Mesendoderm (in vitro differentiated cells): ENCODE measurements at regions not wholly inside any gene's neighbourhood (a gene's known extent, or its start where the extent isn't known, plus 50 kb on each side); places are given as distances from the start of the nearest gene placed in this dataset.
"Not testable (repeated sequence)": the region's sequence is repeated elsewhere in the genome, so short reads cannot be mapped to it uniquely, and the experiment has no call there.

Experiments used
- DNase-seq: peaks from one replicate; pipeline ENCODE4 v3.0.0; 2013
- H2AK5ac ChIP-seq: 2 replicates; pipeline ENCODE4 v1.6.1; 2013; ENCODE audit warnings: low read length, inconsistent platforms
- H2BK120ac ChIP-seq: 2 replicates; pipeline ENCODE4 v1.6.1; 2013; ENCODE audit warnings: low read depth, mild to moderate bottlenecking, low read length, moderate library complexity, mixed read lengths
- H2BK15ac ChIP-seq: replicated peaks from 2 replicates; pipeline ENCODE4 v1.6.1; 2013; ENCODE audit warnings: low read depth, mild to moderate bottlenecking, moderate library complexity
- H2BK5ac ChIP-seq: 2 replicates; pipeline ENCODE4 v1.6.1; 2013; ENCODE audit warnings: low read length, inconsistent platforms
- H3K18ac ChIP-seq: 2 replicates; pipeline ENCODE4 v1.6.1; 2013; ENCODE audit warnings: mild to moderate bottlenecking, low read length, mixed read lengths
- H3K23ac ChIP-seq: one replicate; pipeline ENCODE4 v1.6.1; 2013; ENCODE audit warnings: low read length
- H3K27ac ChIP-seq: 2 replicates; pipeline ENCODE4 v1.5.1; 2013; ENCODE audit warnings: low read depth, mild to moderate bottlenecking, inconsistent platforms, low read length, moderate library complexity
- H3K27me3 ChIP-seq: 2 replicates; pipeline ENCODE4 v1.6.1; 2013; ENCODE audit warnings: low read length, control low read depth, mild to moderate bottlenecking, inconsistent platforms; ENCODE audit not compliant: insufficient read depth, poor library complexity
- H3K36me3 ChIP-seq: 2 replicates; pipeline ENCODE4 v1.6.1; 2013; ENCODE audit warnings: low read length, inconsistent platforms; ENCODE audit not compliant: control insufficient read depth, insufficient read depth
- H3K4ac ChIP-seq: one replicate; pipeline ENCODE4 v1.6.1; 2013; ENCODE audit warnings: low read depth, mild to moderate bottlenecking, low read length, moderate library complexity
- H3K4me1 ChIP-seq: 2 replicates; pipeline ENCODE4 v1.6.1; 2013; ENCODE audit warnings: low read depth, low read length, inconsistent platforms; ENCODE audit not compliant: control insufficient read depth
- H3K4me2 ChIP-seq: 2 replicates; pipeline ENCODE4 v1.6.1; 2013; ENCODE audit warnings: low read length
- H3K4me3 ChIP-seq: 2 replicates; pipeline ENCODE4 v1.5.1; 2013; ENCODE audit warnings: mild to moderate bottlenecking, low read length
- H3K56ac ChIP-seq: one replicate; pipeline ENCODE4 v1.6.1; 2013; ENCODE audit warnings: low read length
- H3K79me1 ChIP-seq: 2 replicates; pipeline ENCODE4 v1.6.1; 2013; ENCODE audit warnings: low read length, inconsistent platforms
- H3K79me2 ChIP-seq: 2 replicates; pipeline ENCODE4 v1.6.1; 2013; ENCODE audit warnings: mild to moderate bottlenecking, low read length; ENCODE audit not compliant: control insufficient read depth, insufficient read depth
- H3K9ac ChIP-seq: 2 replicates; pipeline ENCODE4 v1.6.1; 2013; ENCODE audit warnings: low read length, inconsistent platforms
- H4K5ac ChIP-seq: one replicate; pipeline ENCODE4 v1.6.1; 2013; ENCODE audit warnings: low read length
- H4K8ac ChIP-seq: one replicate; pipeline ENCODE4 v1.6.1; 2013; ENCODE audit warnings: low read depth, mild to moderate bottlenecking, control low read depth, low read length, moderate library complexity
- WGBS: extraction: QIAGEN DNeasy Blood & Tissue Kit; methylation state at CpG from one replicate; pipeline ENCODE4 v1.1.7; 2013; ENCODE audit warnings: low lambda C conversion rate, missing lambda C conversion rate; ENCODE audit not compliant: insufficient coverage; ENCODE audit errors: extremely low coverage; 5-methylcytosine and 5-hydroxymethylcytosine counted together

DNA sequence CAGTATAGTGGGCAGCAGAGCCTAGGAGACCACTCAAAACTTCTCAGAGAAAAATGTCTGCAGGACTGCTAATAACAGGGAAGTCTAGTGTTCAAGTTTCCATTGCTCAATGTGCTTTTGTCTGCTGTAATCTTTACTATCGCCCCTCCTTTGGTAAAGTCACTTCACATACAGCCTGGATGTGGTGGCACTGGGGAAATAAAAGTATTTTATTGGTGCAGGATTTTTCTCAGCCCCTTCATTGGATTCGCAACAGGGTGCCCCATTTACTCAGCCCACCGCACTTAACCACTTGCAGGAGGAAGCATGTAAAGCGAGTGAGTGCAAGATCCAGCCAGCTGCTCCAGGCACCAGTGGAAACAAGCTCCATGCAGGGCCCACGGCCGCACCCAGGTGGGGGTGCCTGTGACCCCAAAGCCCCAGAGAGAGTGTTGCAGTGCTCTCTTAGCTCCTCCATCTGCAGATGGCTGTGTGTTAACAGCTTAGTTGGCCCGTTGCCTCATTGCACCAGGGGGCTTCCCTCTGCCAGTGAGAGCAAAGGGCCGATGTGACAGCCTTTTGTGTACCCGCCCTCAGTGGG lies 163.5 kb upstream of the TMEM72 start:
- Histone ChIP-seq H3K4me1 (no peaks in the 10 kb centered on the region), H2AK5ac (no peak overlapping the region), H3K27ac (no peak overlapping the region), H3K4ac (no peak overlapping the region), H3K56ac (no peak overlapping the region), H3K27me3 (no peaks in the 10 kb centered on the region), H2BK120ac (no peak overlapping the region), H4K8ac (no peak overlapping the region), H3K79me2 (no peaks in the 10 kb centered on the region), H3K23ac (no peak overlapping the region), H2BK5ac (no peak overlapping the region), H4K5ac (no peak overlapping the region), H3K4me2 (no peak overlapping the region), H3K36me3 (no peaks in the 10 kb centered on the region), H3K18ac (no peak overlapping the region), H3K4me3 (no peak overlapping the region), H3K79me1 (no peaks in the 10 kb centered on the region), H2BK15ac (no peak overlapping the region), H3K9ac (no peak overlapping the region)
- no peak for DNase-seq
- WGBS: no CpG with 5 or more reads among the region's 9 CpGs

- Histone ChIP-seq H3K9ac (no peak overlapping the region), H2BK120ac (no peak overlapping the region), H3K4me2 (no peak overlapping the region), H3K4ac (no peak overlapping the region), H3K18ac (no peak overlapping the region), H4K5ac (no peak overlapping the region), H2AK5ac (no peak overlapping the region), H2BK15ac (no peak overlapping the region), H3K4me1 (no peaks in the 10 kb centered on the region), H3K27ac (no peak overlapping the region), H3K27me3 (no peaks in the 10 kb centered on the region), H4K8ac (no peak overlapping the region), H3K79me2 (no peaks in the 10 kb centered on the region), H3K79me1 (no peaks in the 10 kb centered on the region), H3K56ac (no peak overlapping the region), H3K23ac (no peak overlapping the region), H2BK5ac (no peak overlapping the region), H3K4me3 (no peak overlapping the region), H3K36me3 (no peaks in the 10 kb centered on the region)
- no peak for DNase-seq
- WGBS: no CpG with 5 or more reads among the region's 8 CpGs
Measured at GRCh38 chr10:44749151-44749550, 162.0 kb upstream of the TMEM72 start.

DNA sequence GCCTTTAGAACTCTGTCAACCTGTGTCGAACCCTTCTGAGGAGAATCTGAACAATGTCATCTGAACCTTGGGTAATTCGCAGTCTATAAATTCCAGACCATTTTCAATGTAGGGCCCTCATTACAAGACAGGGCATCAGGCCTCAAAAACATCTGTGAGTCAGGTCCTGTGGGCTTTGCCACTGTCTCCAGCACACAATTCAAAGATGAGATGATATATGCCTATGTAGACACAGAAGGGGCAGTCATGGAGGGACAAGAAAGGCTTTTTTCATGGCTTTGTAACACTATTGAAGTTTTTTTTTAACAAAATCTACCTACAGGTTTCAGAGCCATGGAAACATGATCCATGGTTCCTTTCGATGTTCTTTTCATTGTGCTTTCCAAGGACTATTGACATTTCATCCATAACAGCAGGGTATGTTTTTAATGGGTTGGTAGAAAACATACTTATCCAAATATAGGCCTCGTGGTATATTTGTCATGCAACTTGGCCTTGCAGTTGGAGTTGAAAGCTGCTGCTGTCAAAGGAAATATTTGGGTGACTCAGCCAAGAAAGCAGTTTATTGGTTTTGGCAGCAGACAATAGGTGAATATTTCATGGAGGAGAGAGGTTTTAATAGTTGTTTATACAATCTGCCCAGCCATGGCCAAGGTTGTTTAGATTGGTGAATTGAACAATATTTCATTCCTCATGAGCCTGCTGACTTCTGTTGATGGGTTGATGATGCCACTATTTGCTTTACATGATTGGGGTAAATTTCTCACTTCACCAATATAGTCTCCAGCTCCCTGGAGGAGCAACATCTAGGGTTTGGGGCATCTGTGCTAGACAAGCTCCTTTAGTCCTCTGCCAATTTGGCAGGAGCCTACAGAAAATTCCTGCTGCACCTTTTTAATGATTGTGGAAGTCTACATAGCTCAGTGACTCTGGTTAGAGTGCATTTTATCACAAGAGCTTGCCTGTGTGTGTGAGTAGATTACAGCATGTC lies 158.4 kb upstream of the TMEM72 start:
- H2BK5ac ChIP-seq: no peak overlapping the region
- H3K23ac ChIP-seq: no peak overlapping the region
- no peak overlapping the region for H2BK120ac ChIP-seq
- no peaks in the 10 kb centered on the region for H3K79me2 ChIP-seq
- H3K18ac ChIP-seq: no peak overlapping the region
- no peak overlapping the region for H2AK5ac ChIP-seq
- no peak overlapping the region for H3K4ac ChIP-seq
- no peaks in the 10 kb centered on the region for H3K4me1 ChIP-seq
- H2BK15ac ChIP-seq: no peak overlapping the region
- no peaks in the 10 kb centered on the region for H3K27me3 ChIP-seq
- H3K9ac ChIP-seq: no peak overlapping the region
- no peak overlapping the region for H4K8ac ChIP-seq
- no peak for DNase-seq
- no peak overlapping the region for H4K5ac ChIP-seq
- no peaks in the 10 kb centered on the region for H3K79me1 ChIP-seq
- no peak overlapping the region for H3K4me2 ChIP-seq
- no peak overlapping the region for H3K4me3 ChIP-seq
- no peak overlapping the region for H3K27ac ChIP-seq
- no peak overlapping the region for H3K56ac ChIP-seq
- WGBS: no CpG with 5 or more reads among the region's 4 CpGs
- no peaks in the 10 kb centered on the region for H3K36me3 ChIP-seq

GRCh38 chr10:44754355-44754754 lies 156.8 kb upstream of the TMEM72 start:
- H3K27ac ChIP-seq, H3K79me1 ChIP-seq, H3K79me2 ChIP-seq: not testable (repeated sequence)

DNA sequence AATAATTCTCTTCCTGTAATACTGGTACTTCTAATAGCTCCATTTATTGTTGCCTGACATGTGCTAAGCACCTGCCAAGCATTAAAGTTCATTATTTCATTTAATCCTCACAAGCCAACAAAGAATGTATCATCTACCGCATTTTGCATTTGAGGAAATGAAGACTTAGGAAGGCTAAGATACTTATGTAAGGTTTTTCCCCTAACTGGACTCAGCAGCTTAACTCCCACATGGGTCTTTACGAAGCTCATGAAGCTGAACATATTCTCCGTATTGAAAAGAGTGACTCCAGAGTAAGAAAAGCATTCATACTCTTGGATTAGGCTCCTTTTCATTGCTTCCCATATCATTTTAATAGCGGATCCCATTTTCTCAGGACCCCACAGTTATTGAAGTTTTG lies 155.7 kb upstream of the TMEM72 start:
- H4K5ac ChIP-seq: no peak overlapping the region
- H3K27ac ChIP-seq: no peak overlapping the region
- no peak overlapping the region for H2BK120ac ChIP-seq
- H3K27me3 ChIP-seq: no peaks in the 10 kb centered on the region
- H2AK5ac ChIP-seq: no peak overlapping the region
- no peak overlapping the region for H3K4me2 ChIP-seq
- H3K56ac ChIP-seq: no peak overlapping the region
- H4K8ac ChIP-seq: no peak overlapping the region
- no peak overlapping the region for H3K18ac ChIP-seq
- no peak overlapping the region for H2BK15ac ChIP-seq
- H3K9ac ChIP-seq: no peak overlapping the region
- H3K23ac ChIP-seq: no peak overlapping the region
- H2BK5ac ChIP-seq: no peak overlapping the region
- H3K36me3 ChIP-seq: no peaks in the 10 kb centered on the region
- H3K79me1 ChIP-seq: no peaks in the 10 kb centered on the region
- no CpG with 5 or more reads among the region's 4 CpGs for WGBS
- no peak overlapping the region for H3K4me3 ChIP-seq
- no peaks in the 10 kb centered on the region for H3K79me2 ChIP-seq
- no peak overlapping the region for H3K4ac ChIP-seq
- no peak for DNase-seq
- H3K4me1 ChIP-seq: no peaks in the 10 kb centered on the region

More at GRCh38 chr10:44754355-44754754, 156.8 kb upstream of the TMEM72 start:
- not testable (repeated sequence) for H3K18ac ChIP-seq, H2AK5ac ChIP-seq, H3K36me3 ChIP-seq, H4K8ac ChIP-seq, H3K27me3 ChIP-seq, H3K4me1 ChIP-seq, H2BK120ac ChIP-seq, H4K5ac ChIP-seq, H3K56ac ChIP-seq, H2BK15ac ChIP-seq, H3K4ac ChIP-seq, H3K23ac ChIP-seq, H2BK5ac ChIP-seq, DNase-seq, H3K4me3 ChIP-seq, H3K4me2 ChIP-seq, H3K9ac ChIP-seq
- no CpG with 5 or more reads among the region's 2 CpGs for WGBS
